OCI-LY7 (cell line): ENCODE measurements at regions not wholly inside any gene's neighbourhood (a gene's known extent, or its start where the extent isn't known, plus 50 kb on each side); places are given as distances from the start of the nearest gene placed in this dataset.

Experiments
- EZH2phosphoT487 ChIP-seq: fragments of 200-600 bp; sonication (generic); IDR thresholded peaks from 2 replicates; pipeline ENCODE4 v1.6.1; 2018; ENCODE audit warnings: low read depth, borderline replicate concordance, mild to moderate bottlenecking, mixed run types, antibody characterized with exemption, low read length, moderate library complexity, mixed read lengths
- TF ChIP-seq, protein P1 (sequence below): fragments of 200-600 bp; sonication (generic); conservative IDR thresholded peaks from 2 replicates; pipeline ENCODE4 v1.5.1; 2014; ENCODE audit warnings: mild to moderate bottlenecking, antibody characterized with exemption, low read length, moderate library complexity, mixed read lengths

DNA sequence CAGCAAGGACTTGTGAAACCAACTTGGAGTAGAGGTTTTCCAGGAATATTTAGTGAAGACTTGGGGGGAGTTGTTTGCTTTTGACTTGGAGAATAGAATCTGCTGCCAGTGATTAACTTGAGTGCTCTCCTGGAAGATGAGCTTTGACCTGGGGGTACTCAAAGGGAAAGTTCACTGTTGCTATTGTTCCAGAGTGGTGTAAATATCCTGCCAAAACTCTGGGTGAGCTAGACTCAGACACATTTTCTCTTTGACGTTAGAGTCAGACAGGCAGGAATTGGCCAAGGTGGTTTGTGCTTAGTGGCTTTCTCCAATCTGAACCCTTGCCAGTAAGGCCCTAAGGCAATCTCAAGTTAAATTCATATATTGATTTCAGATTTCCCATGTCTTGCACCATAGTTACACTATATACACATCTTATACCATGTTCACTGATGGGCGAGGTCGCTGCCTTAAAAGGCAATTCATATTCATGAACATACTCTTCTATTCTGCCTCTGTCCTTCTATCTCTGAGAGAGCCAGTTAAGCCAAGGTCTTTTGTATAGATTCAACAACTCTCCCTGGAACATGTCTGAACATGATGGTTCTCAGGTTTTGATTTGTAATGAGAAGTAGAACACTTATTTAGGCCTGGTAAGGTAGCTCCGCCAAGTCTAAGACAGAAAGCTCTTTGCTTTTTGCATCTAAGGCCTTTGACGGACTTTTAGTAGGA lies 204.6 kb upstream of the SLC38A2 start:
- TF ChIP-seq, protein P1, sequence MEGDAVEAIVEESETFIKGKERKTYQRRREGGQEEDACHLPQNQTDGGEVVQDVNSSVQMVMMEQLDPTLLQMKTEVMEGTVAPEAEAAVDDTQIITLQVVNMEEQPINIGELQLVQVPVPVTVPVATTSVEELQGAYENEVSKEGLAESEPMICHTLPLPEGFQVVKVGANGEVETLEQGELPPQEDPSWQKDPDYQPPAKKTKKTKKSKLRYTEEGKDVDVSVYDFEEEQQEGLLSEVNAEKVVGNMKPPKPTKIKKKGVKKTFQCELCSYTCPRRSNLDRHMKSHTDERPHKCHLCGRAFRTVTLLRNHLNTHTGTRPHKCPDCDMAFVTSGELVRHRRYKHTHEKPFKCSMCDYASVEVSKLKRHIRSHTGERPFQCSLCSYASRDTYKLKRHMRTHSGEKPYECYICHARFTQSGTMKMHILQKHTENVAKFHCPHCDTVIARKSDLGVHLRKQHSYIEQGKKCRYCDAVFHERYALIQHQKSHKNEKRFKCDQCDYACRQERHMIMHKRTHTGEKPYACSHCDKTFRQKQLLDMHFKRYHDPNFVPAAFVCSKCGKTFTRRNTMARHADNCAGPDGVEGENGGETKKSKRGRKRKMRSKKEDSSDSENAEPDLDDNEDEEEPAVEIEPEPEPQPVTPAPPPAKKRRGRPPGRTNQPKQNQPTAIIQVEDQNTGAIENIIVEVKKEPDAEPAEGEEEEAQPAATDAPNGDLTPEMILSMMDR = no peak
- no peak for TF ChIP-seq EZH2phosphoT487
